ENCODE measurements at regions not wholly inside any gene's neighbourhood (a gene's known extent, or its start where the extent isn't known, plus 50 kb on each side); places are given as distances from the start of the nearest gene placed in this dataset.

GRCh38 chr6:15121443-15121842, 124.4 kb upstream of the JARID2 start:
- TF ChIP-seq POLR2AphosphoS5 (IDR thresholded peaks at IDR 0.05; ENCODE audit: low read depth, low read length) (no peak), REST (IDR thresholded peaks at IDR 0.05; ENCODE audit: insufficient read depth in 1 of 2, low read depth in 2 of 2, low read length in 2 of 2) (no peak), FOXP2 (optimal IDR thresholded peaks at IDR 0.05; ENCODE audit: borderline replicate concordance, extremely low read depth, extremely low read length, insufficient read depth) (no peak), SIN3A (IDR thresholded peaks at IDR 0.05; ENCODE audit: borderline replicate concordance, insufficient read depth, low read length) (no peak), TAF1 (IDR thresholded peaks at IDR 0.05; ENCODE audit: borderline replicate concordance, insufficient read depth, low read length) (no peak)

GRCh38 chr6:15121977-15122550, 123.8 kb upstream of the JARID2 start:
- no peak for TF ChIP-seq SIN3A (IDR thresholded peaks at IDR 0.05; ENCODE audit: borderline replicate concordance, insufficient read depth, low read length)
- no peak for TF ChIP-seq TAF1 (IDR thresholded peaks at IDR 0.05; ENCODE audit: borderline replicate concordance, insufficient read depth, low read length)

- no peak for TF ChIP-seq REST (IDR thresholded peaks at IDR 0.05; ENCODE audit: insufficient read depth in 1 of 2, low read depth in 2 of 2, low read length in 2 of 2)
- no peak for TF ChIP-seq POLR2AphosphoS5 (IDR thresholded peaks at IDR 0.05; ENCODE audit: low read depth, low read length)
- no peak for TF ChIP-seq FOXP2 (optimal IDR thresholded peaks at IDR 0.05; ENCODE audit: borderline replicate concordance, extremely low read depth, extremely low read length, insufficient read depth)
- no peak for TF ChIP-seq TAF1 (IDR thresholded peaks at IDR 0.05; ENCODE audit: borderline replicate concordance, insufficient read depth, low read length)
- TF ChIP-seq SIN3A (IDR thresholded peaks at IDR 0.05; ENCODE audit: borderline replicate concordance, insufficient read depth, low read length): no peak
These were observed 116.0 kb upstream of the JARID2 start for GRCh38 chr6:15129887-15130286.

- TF ChIP-seq REST (IDR thresholded peaks at IDR 0.05; ENCODE audit: insufficient read depth in 1 of 2, low read depth in 2 of 2, low read length in 2 of 2): no peak
- TF ChIP-seq FOXP2 (optimal IDR thresholded peaks at IDR 0.05; ENCODE audit: borderline replicate concordance, extremely low read depth, extremely low read length, insufficient read depth): no peak
- no peak for TF ChIP-seq POLR2AphosphoS5 (IDR thresholded peaks at IDR 0.05; ENCODE audit: low read depth, low read length)
- TF ChIP-seq TAF1 (IDR thresholded peaks at IDR 0.05; ENCODE audit: borderline replicate concordance, insufficient read depth, low read length): no peak
- no peak for TF ChIP-seq SIN3A (IDR thresholded peaks at IDR 0.05; ENCODE audit: borderline replicate concordance, insufficient read depth, low read length)
These were observed 114.6 kb upstream of the JARID2 start for GRCh38 chr6:15131234-15131633.

GRCh38 chr6:15131651-15132061, 114.2 kb upstream of the JARID2 start:
- TF ChIP-seq REST (IDR thresholded peaks at IDR 0.05; ENCODE audit: insufficient read depth in 1 of 2, low read depth in 2 of 2, low read length in 2 of 2) (no peak), POLR2AphosphoS5 (IDR thresholded peaks at IDR 0.05; ENCODE audit: low read depth, low read length) (no peak), SIN3A (IDR thresholded peaks at IDR 0.05; ENCODE audit: borderline replicate concordance, insufficient read depth, low read length) (no peak), TAF1 (IDR thresholded peaks at IDR 0.05; ENCODE audit: borderline replicate concordance, insufficient read depth, low read length) (no peak), FOXP2 (optimal IDR thresholded peaks at IDR 0.05; ENCODE audit: borderline replicate concordance, extremely low read depth, extremely low read length, insufficient read depth) (no peak)
